NCI-H2029 (cell line): ENCODE measurements at regions not wholly inside any gene's neighbourhood (a gene's known extent, or its start where the extent isn't known, plus 50 kb on each side); places are given as distances from the start of the nearest gene placed in this dataset.
"Not testable (repeated sequence)": the region's sequence is repeated elsewhere in the genome, so short reads cannot be mapped to it uniquely, and the experiment has no call there.

Experiments
- DNase-seq: peaks from one replicate; lab custom pipeline; 2025; lab: John Stamatoyannopoulos, UW

- no peak for DNase-seq
Observed at GRCh38 chr1:229886636-229887035, 180.4 kb upstream of the GALNT2 start.

DNA sequence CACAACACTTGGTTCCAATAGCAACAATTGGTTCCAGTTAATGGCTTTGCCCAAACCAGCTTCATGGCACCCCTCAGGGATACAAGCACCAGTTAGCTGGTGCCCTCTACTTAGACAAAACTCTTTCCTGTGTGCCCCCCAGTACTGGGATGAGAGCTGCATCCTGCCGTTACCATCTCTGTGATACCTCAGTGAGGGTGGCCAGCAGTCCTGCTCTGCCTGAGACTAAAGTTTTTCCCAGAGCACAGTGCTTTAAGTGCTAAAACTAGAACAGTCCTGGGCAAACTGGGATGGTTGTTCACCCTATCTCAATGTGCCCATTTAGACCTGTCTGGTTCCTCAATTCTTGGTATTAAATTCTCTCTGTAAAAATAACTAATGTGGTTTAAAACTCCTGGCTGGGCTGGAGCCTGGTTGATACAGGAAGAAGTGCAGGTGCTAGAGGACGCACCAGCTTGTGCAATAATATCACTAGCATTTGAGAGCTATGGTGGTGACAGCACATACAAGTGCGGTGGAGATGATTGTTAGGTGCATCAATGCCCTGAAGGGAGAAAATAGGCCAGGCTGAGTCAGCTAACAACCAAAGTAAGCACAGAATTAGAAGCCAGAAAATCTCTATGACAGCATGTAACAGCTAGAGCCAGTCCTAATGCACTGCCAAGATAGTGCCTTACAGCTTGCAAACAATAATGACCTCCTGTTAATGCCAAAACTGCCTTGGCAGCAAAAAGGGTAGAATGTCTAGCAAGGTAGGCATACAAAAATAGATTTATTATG, 179.8 kb upstream of the GALNT2 start:
- no peak for DNase-seq

GRCh38 chr1:229888157-229888556, 178.9 kb upstream of the GALNT2 start:
- DNase-seq = no peak

DNA sequence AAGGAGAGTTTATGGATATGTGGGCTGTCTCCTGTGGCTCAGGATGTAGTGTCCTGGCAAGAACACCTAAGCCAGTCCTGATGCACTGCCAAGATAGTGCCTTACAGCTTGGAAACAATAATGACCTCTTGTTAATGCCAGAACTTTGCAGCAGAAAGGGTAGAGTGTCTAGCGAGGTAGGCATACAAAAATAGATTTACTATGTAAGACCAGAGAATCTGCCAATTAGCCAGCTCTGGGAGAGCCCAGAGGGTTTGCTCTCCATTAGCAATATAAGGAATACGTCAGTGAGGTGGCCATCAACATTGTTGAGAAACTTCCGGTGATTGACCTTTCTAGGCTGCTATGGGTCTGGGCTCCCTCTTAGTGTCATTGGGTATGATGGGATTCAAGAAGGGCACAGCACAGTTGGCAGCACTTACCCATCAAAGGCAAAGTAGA, 178.5 kb upstream of the GALNT2 start:
- DNase-seq = no peak

DNA sequence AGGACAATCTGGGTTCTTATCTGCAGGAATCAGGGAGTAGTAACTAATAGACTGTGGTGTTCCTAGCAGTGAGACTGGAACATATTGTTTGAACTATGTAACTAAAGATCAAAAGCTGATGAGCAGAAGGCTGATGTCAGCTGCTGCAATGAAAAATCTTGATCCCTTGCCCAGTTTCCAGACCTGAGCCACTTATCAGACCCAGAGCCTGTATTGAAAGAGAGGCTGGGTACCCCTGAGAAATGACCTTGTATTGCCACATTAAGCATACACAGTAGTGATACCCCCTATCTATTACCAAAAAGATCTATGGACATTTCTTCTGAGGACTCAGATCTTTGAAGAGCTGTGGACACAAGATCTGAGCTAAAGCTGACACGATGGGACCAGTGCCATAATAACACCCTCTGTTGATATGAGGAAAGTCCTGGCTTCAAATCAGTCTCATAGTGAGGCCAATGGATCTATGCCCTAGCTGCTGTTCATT, 178.0 kb upstream of the GALNT2 start:
- no peak for DNase-seq

DNA sequence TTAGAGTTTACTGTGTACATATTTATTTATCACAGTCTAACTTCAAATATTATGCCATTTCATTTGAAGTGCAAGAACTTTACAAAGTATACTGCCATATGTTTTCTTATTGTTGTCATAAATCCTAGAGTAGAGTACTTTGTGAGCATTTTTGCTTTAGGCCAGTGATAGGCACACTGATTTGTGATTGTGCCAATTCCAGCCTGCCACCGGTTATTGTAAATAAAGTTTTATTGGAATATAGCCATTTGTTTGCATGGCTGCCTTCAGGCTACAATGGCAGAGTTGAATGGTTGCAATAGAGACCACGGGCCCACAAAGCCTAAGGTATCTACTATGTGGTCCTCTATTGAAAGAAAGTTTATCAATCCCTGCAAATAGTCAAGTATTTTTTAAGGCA, 175.8 kb upstream of the GALNT2 start:
- no peak for DNase-seq

DNA sequence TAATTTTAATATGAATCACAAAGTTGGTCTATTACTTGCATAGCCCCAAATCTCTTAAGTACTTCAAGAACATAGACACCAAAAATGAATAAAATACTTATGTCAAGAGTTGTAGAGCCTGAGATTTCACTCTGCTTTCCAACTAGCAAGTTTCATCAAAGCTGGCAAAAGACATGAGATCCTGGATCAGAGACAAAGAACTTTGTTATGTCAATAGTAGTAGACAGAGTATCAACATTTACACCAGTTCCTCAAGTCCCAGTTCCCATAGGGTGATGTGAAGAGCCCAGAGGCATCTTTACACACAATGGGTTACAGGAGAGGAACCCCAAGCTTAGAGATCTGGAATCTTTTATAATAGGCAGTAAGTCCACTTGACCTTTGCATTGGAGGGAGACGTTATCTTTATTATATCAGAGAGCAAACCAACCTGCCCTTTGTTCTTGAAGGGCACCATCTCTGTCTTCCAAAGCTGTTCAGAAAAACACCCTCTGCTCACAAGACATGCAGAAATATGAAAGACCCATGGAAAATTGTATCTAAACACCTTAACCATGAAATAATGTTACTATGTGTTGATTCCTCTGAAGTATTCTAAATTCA, 174.4 kb upstream of the GALNT2 start:
- DNase-seq = no peak

- no peak for DNase-seq
Observed at GRCh38 chr1:229893762-229894444, 173.1 kb upstream of the GALNT2 start.

DNA sequence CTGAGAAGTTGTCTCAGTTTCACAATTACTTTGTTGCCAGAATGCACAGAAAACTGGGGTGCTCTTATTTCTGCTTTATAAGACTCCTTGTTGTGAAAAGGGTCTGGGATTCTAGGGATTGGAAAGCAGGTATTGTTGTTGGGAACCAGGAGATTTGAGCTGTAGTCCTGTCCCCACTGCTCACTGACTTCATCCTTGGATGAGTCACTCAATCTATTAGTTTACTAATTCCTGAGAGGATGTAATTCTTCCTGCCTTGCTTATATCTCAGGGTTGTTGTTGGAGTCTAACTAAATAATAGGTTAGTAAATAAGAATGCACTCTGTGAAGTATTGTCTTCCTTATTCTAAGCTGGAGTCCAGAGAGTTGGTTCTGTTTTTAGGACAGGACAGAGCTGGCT, 172.5 kb upstream of the GALNT2 start:
- no peak for DNase-seq

- DNase-seq = no peak
Observed at GRCh38 chr1:229895605-229896004, 171.4 kb upstream of the GALNT2 start.

- no peak for DNase-seq
Observed at GRCh38 chr1:229896306-229896705, 170.7 kb upstream of the GALNT2 start.

- no peak for DNase-seq
Observed at GRCh38 chr1:229896861-229897260, 170.2 kb upstream of the GALNT2 start.

- DNase-seq = no peak
Observed at GRCh38 chr1:229897501-229897900, 169.5 kb upstream of the GALNT2 start.

DNA sequence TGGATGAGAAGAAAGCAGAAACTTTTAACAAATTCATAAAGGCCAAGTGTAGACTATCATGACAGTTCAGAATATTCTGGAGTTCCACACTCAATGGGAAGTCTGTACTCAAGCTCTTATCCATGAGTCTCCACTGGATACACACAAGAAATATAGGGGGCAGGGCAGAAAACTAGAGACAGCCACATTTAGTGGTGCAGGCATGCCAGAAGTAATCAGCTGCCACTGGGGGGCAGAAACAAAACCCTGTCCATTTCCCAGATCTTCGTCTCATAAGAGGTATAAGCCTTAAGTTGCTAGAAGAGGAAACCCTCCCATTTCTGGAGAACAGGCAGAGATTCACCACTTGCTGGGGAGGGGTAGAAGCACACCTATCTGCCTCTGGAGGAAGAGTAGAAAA, 166.8 kb upstream of the GALNT2 start:
- DNase-seq = no peak

GRCh38 chr1:229905031-229905545, 161.9 kb upstream of the GALNT2 start:
- no peak for DNase-seq

GRCh38 chr1:229905652-229906051, 161.4 kb upstream of the GALNT2 start:
- no peak for DNase-seq

GRCh38 chr1:229907884-229908638, 159.0 kb upstream of the GALNT2 start:
- no peak for DNase-seq

- no peak for DNase-seq
Observed at GRCh38 chr1:229908689-229909088, 158.3 kb upstream of the GALNT2 start.

- DNase-seq = no peak
Observed at GRCh38 chr1:229913489-229913888, 153.5 kb upstream of the GALNT2 start.

DNA sequence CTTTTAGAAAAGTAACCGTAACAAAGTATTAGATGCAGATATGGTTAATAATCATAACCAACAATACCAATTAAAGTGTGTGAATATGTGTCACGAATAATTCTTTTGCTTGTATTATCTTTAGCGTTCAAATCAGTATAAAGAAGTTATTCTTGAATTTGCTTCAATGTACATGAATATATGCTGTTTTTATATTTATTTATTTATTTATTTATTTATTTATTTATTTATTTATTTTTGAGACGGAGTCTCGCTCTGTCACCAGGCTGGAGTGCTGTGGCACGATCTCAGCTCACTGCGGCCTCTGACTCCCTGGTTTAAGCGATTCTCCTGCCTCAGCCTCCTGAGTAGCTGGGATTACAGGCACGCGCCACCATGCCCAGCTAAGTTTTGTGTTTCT, 147.6 kb upstream of the GALNT2 start:
- DNase-seq = not testable (repeated sequence)

GRCh38 chr1:229920683-229921082, 146.4 kb upstream of the GALNT2 start:
- DNase-seq = no peak

DNA sequence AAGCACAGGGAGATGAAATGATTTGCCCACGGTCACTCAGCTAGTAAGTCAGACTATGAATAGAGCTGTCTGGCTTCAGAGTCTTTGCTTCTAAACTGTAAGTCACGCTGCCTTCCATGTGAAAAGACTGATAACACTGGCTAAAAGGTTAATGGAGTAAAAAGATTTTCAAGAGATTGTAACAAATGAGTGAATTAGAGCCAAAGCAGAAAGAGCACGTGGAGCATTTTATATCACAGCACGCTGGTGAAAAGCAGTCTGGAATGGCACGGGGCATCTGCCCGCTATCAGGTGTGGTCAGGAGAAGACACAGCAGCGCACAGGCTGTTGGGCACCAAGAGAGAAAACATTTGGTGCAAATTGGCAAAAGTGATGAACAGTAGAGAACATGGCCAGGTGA, 144.8 kb upstream of the GALNT2 start:
- DNase-seq = no peak
